ENCODE measurements at regions not wholly inside any gene's neighbourhood (a gene's known extent, or its start where the extent isn't known, plus 50 kb on each side); places are given as distances from the start of the nearest gene placed in this dataset.

GRCh38 chr1:163477276-163477830, 155.6 kb downstream of the NUF2 start:
- no peak for TF ChIP-seq POLR2A (IDR thresholded peaks at IDR 0.05)
- TF ChIP-seq, protein P1, sequence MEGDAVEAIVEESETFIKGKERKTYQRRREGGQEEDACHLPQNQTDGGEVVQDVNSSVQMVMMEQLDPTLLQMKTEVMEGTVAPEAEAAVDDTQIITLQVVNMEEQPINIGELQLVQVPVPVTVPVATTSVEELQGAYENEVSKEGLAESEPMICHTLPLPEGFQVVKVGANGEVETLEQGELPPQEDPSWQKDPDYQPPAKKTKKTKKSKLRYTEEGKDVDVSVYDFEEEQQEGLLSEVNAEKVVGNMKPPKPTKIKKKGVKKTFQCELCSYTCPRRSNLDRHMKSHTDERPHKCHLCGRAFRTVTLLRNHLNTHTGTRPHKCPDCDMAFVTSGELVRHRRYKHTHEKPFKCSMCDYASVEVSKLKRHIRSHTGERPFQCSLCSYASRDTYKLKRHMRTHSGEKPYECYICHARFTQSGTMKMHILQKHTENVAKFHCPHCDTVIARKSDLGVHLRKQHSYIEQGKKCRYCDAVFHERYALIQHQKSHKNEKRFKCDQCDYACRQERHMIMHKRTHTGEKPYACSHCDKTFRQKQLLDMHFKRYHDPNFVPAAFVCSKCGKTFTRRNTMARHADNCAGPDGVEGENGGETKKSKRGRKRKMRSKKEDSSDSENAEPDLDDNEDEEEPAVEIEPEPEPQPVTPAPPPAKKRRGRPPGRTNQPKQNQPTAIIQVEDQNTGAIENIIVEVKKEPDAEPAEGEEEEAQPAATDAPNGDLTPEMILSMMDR (IDR thresholded peaks at IDR 0.05), result no peak
